ENCODE measurements at regions not wholly inside any gene's neighbourhood (a gene's known extent, or its start where the extent isn't known, plus 50 kb on each side); places are given as distances from the start of the nearest gene placed in this dataset.
"Not testable (repeated sequence)": the region's sequence is repeated elsewhere in the genome, so short reads cannot be mapped to it uniquely, and the experiment has no call there.

GRCh38 chr2:184037273-184037672, 561.1 kb upstream of the ZNF804A start:
- DNase-seq = no peak

- no peak for DNase-seq
These were observed 558.8 kb upstream of the ZNF804A start for GRCh38 chr2:184039493-184039892.

GRCh38 chr2:184040230-184040629, 558.1 kb upstream of the ZNF804A start:
- no peak for DNase-seq

GRCh38 chr2:184041077-184041476, 557.3 kb upstream of the ZNF804A start:
- no peak for DNase-seq

- DNase-seq = no peak
These were observed 556.6 kb upstream of the ZNF804A start for GRCh38 chr2:184041777-184042176.

GRCh38 chr2:184047536-184047935, 550.8 kb upstream of the ZNF804A start:
- DNase-seq = no peak

- DNase-seq = no peak
These were observed 548.8 kb upstream of the ZNF804A start for GRCh38 chr2:184049566-184049965.

- no peak for DNase-seq
These were observed 545.0 kb upstream of the ZNF804A start for GRCh38 chr2:184053326-184053725.

GRCh38 chr2:184054419-184054818, 543.9 kb upstream of the ZNF804A start:
- DNase-seq = not testable (repeated sequence)

- DNase-seq = no peak
These were observed 540.4 kb upstream of the ZNF804A start for GRCh38 chr2:184057910-184058309.

GRCh38 chr2:184060268-184060667, 538.1 kb upstream of the ZNF804A start:
- not testable (repeated sequence) for DNase-seq

GRCh38 chr2:184067502-184067901, 530.8 kb upstream of the ZNF804A start:
- no peak for DNase-seq

GRCh38 chr2:184072470-184072869, 525.9 kb upstream of the ZNF804A start:
- DNase-seq = no peak

- no peak for DNase-seq
These were observed 519.8 kb upstream of the ZNF804A start for GRCh38 chr2:184078496-184078895.

GRCh38 chr2:184091456-184091855, 506.9 kb upstream of the ZNF804A start:
- DNase-seq = no peak

- DNase-seq = no peak
These were observed 484.5 kb upstream of the ZNF804A start for GRCh38 chr2:184113696-184114403.

- no peak for DNase-seq
These were observed 483.9 kb upstream of the ZNF804A start for GRCh38 chr2:184114439-184114838.

GRCh38 chr2:184119989-184120800, 478.1 kb upstream of the ZNF804A start:
- DNase-seq = no peak

GRCh38 chr2:184125867-184126266, 472.5 kb upstream of the ZNF804A start:
- no peak for DNase-seq

- no peak for DNase-seq
These were observed 469.3 kb upstream of the ZNF804A start for GRCh38 chr2:184129073-184129472.

- no peak for DNase-seq
These were observed 460.4 kb upstream of the ZNF804A start for GRCh38 chr2:184137955-184138354.

- DNase-seq = no peak
These were observed 456.5 kb upstream of the ZNF804A start for GRCh38 chr2:184141866-184142265.

GRCh38 chr2:184154438-184154837, 443.9 kb upstream of the ZNF804A start:
- no peak for DNase-seq

- DNase-seq = no peak
These were observed 442.5 kb upstream of the ZNF804A start for GRCh38 chr2:184155791-184156190.
